H9 (cell line): ENCODE measurements at regions not wholly inside any gene's neighbourhood (a gene's known extent, or its start where the extent isn't known, plus 50 kb on each side); places are given as distances from the start of the nearest gene placed in this dataset.

ENCODE experiments used
- DNase-seq: peaks from one replicate; pipeline ENCODE4 v3.0.0-alpha.2; 2017
- H2AFZ ChIP-seq: one replicate; pipeline ENCODE4 v1.6.1; 2013; ENCODE audit warnings: mild to moderate bottlenecking, low read length, control low read depth, moderate library complexity
- H2AK5ac ChIP-seq: 2 replicates; pipeline ENCODE4 v1.6.1; 2013; ENCODE audit warnings: low read length, control low read depth, mixed read lengths; ENCODE audit not compliant: insufficient read length
- H2BK120ac ChIP-seq: one replicate; pipeline ENCODE4 v1.6.1; 2013; ENCODE audit warnings: low read depth, mild to moderate bottlenecking, low read length, control low read depth, inconsistent platforms; ENCODE audit not compliant: poor library complexity, severe bottlenecking
- H2BK12ac ChIP-seq: 2 replicates; pipeline ENCODE4 v1.6.1; 2013; ENCODE audit warnings: low read length, control low read depth, mixed read lengths, low read depth; ENCODE audit not compliant: insufficient read length
- H2BK15ac ChIP-seq: 2 replicates; pipeline ENCODE4 v1.6.1; 2013; ENCODE audit warnings: low read depth, low read length, control low read depth
- H2BK20ac ChIP-seq: one replicate; pipeline ENCODE4 v1.6.1; 2013; ENCODE audit warnings: low read depth, mild to moderate bottlenecking, low read length, control low read depth, inconsistent platforms; ENCODE audit not compliant: poor library complexity, severe bottlenecking
- H2BK5ac ChIP-seq: 2 replicates; pipeline ENCODE4 v1.6.1; 2013; ENCODE audit warnings: low read length, control low read depth, mixed read lengths; ENCODE audit not compliant: insufficient read length
- H3K14ac ChIP-seq: 2 replicates; pipeline ENCODE4 v1.6.1; 2013; ENCODE audit warnings: low read length, control low read depth; ENCODE audit not compliant: insufficient read depth
- H3K18ac ChIP-seq: 2 replicates; pipeline ENCODE4 v1.6.1; 2013; ENCODE audit warnings: low read depth, mild to moderate bottlenecking, mixed read lengths, low read length, control low read depth; ENCODE audit not compliant: insufficient read length
- H3K23ac ChIP-seq: 2 replicates; pipeline ENCODE4 v1.6.1; 2013; ENCODE audit warnings: low read length, control low read depth, mixed read lengths, low read depth; ENCODE audit not compliant: insufficient read length
- H3K23me2 ChIP-seq: 2 replicates; pipeline ENCODE4 v1.6.1; 2013; ENCODE audit warnings: low read depth, mild to moderate bottlenecking, mixed read lengths, low read length, control low read depth; ENCODE audit not compliant: insufficient read length, poor library complexity, severe bottlenecking
- H3K27ac ChIP-seq: 2 replicates; pipeline ENCODE4 v1.5.1; 2013; ENCODE audit warnings: low read length, control low read depth, mixed read lengths, low read depth; ENCODE audit not compliant: insufficient read length
- H3K27me3 ChIP-seq: 2 replicates; pipeline ENCODE4 v1.6.1; 2013; ENCODE audit warnings: low read length, control low read depth, inconsistent platforms; ENCODE audit not compliant: insufficient read depth
- H3K4ac ChIP-seq: 2 replicates; pipeline ENCODE4 v1.6.1; 2013; ENCODE audit warnings: low read depth, mild to moderate bottlenecking, control low read depth, inconsistent platforms, low read length, moderate library complexity
- H3K4me1 ChIP-seq: 2 replicates; pipeline ENCODE4 v1.6.1; 2013; ENCODE audit warnings: low read length, control low read depth, inconsistent platforms; ENCODE audit not compliant: insufficient read depth
- H3K4me2 ChIP-seq: 2 replicates; pipeline ENCODE4 v1.6.1; 2013; ENCODE audit warnings: low read length, control low read depth, mixed read lengths; ENCODE audit not compliant: insufficient read length, insufficient read depth
- H3K56ac ChIP-seq: 2 replicates; pipeline ENCODE4 v1.6.1; 2013; ENCODE audit warnings: low read depth, mild to moderate bottlenecking, mixed read lengths, low read length, control low read depth; ENCODE audit not compliant: insufficient read length
- H3K79me1 ChIP-seq: 2 replicates; pipeline ENCODE4 v1.6.1; 2013; ENCODE audit warnings: low read depth, mild to moderate bottlenecking, moderate library complexity, low read length, control low read depth, inconsistent platforms; ENCODE audit not compliant: insufficient read depth, poor library complexity, severe bottlenecking
- H3K79me2 ChIP-seq: 2 replicates; pipeline ENCODE4 v1.6.1; 2013; ENCODE audit warnings: low read length, control low read depth, inconsistent platforms; ENCODE audit not compliant: insufficient read depth
- H3K9ac ChIP-seq: 2 replicates; pipeline ENCODE4 v1.6.1; 2013; ENCODE audit warnings: low read length, control low read depth, mixed read lengths; ENCODE audit not compliant: insufficient read length; ENCODE audit errors: extremely low read depth
- H3K9me3 ChIP-seq: one replicate; pipeline ENCODE4 v1.6.1; 2013; ENCODE audit warnings: low read depth, low read length, inconsistent platforms; ENCODE audit not compliant: control insufficient read depth
- H3T11ph ChIP-seq: one replicate; pipeline ENCODE4 v1.6.1; 2013; ENCODE audit warnings: mild to moderate bottlenecking, low read length, control low read depth, inconsistent platforms
- H4K20me1 ChIP-seq: one replicate; pipeline ENCODE4 v1.6.1; 2013; ENCODE audit not compliant: control insufficient read depth, insufficient read length, insufficient read depth
- H4K5ac ChIP-seq: 2 replicates; pipeline ENCODE4 v1.6.1; 2013; ENCODE audit warnings: low read depth, mild to moderate bottlenecking, mixed read lengths, low read length, control low read depth; ENCODE audit not compliant: insufficient read length
- H4K8ac ChIP-seq: replicated peaks from 2 replicates; pipeline ENCODE4 v1.6.1; 2013; ENCODE audit warnings: low read length, control low read depth, mixed read lengths, low read depth; ENCODE audit not compliant: insufficient read length
- H4K91ac ChIP-seq: 2 replicates; pipeline ENCODE4 v1.6.1; 2013; ENCODE audit warnings: low read depth, mild to moderate bottlenecking, moderate library complexity, mixed read lengths, low read length, control low read depth; ENCODE audit not compliant: insufficient read length
- H3K27ac Mint-ChIP-seq, 3 experiments: 2 replicates in 2 of 3; 3 replicates in 1 of 3; pipeline ENCODE4 v1.8.0; 2020 to 2021; ENCODE audit warnings: mixed read lengths in 3 of 3, mild to moderate bottlenecking in 1 of 3, moderate library complexity in 1 of 3
- H3K27me3 Mint-ChIP-seq: 2 replicates; pipeline ENCODE4 v1.8.0; 2021; ENCODE audit warnings: low read depth, mild to moderate bottlenecking, moderate library complexity, mixed read lengths
- H3K36me3 Mint-ChIP-seq, 3 experiments: 2 replicates in 2 of 3; 3 replicates in 1 of 3; pipeline ENCODE4 v1.8.0; 2020 to 2021; ENCODE audit warnings: low read depth in 3 of 3, mixed read lengths in 3 of 3; ENCODE audit not compliant: insufficient read depth in 1 of 3
- H3K4me1 Mint-ChIP-seq, 2 experiments: 2 replicates each; pipeline ENCODE4 v1.8.0; 2020; ENCODE audit warnings: mixed read lengths in 2 of 2
- H3K4me3 Mint-ChIP-seq, 2 experiments: 2 replicates in 1 of 2; 3 replicates in 1 of 2; pipeline ENCODE4 v1.8.0; 2020 to 2021; ENCODE audit warnings: mild to moderate bottlenecking in 2 of 2, mixed read lengths in 2 of 2, moderate library complexity in 1 of 2
- H3K9me3 Mint-ChIP-seq, 2 experiments: 2 replicates in 1 of 2; 3 replicates in 1 of 2; pipeline ENCODE4 v1.8.0; 2020; ENCODE audit warnings: mild to moderate bottlenecking in 2 of 2, mixed read lengths in 2 of 2, moderate library complexity in 1 of 2
- WGBS: extraction: QIAGEN DNeasy Blood & Tissue Kit; methylation state at CpG from one replicate; pipeline ENCODE4 v1.1.7; 2013; ENCODE audit warnings: missing lambda C conversion rate, low lambda C conversion rate, mixed read lengths; ENCODE audit not compliant: insufficient read length; ENCODE audit errors: extremely low coverage; 5-methylcytosine and 5-hydroxymethylcytosine counted together
- TF ChIP-seq, protein P1 (sequence below): fragments of 200-600 bp; sonication (generic); conservative IDR thresholded peaks from 3 replicates; pipeline ENCODE4 v1.8.0; 2021; ENCODE audit warnings: antibody characterized with exemption, mild to moderate bottlenecking

DNA sequence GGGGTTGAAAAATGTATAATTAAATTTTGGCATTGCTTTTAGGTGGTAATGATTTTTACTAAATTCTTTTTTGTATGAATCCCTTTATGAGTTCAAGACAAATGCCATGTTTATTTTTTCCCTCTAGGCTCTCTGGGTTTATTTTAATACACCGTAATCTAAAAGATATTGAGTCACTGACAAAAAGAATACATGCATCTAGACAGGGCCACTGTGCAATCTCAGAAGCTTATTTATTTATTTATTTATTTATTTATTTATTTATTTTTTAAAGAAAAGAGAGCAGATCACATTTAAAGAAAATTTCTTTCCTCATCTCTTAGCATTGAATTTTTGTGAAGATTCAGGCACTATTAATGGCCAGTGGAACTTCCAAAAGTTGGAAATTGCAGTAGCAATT is 283.9 kb upstream of the SLC10A2 start:
- Histone ChIP-seq H4K20me1 (no peaks in the 10 kb centered on the region), H2BK120ac (no peak overlapping the region), H2AK5ac (no peak overlapping the region), H3K4ac (no peak overlapping the region), H3K27me3 (no peaks in the 10 kb centered on the region), H3K9ac (no peak overlapping the region), H3K27ac (no peak overlapping the region), H3K14ac (no peak overlapping the region), H3K4me2 (no peak overlapping the region), H2BK15ac (no peak overlapping the region), H2BK12ac (no peak overlapping the region), H3K79me2 (no peaks in the 10 kb centered on the region), H3K23me2 (peaks cover 5% of the 10 kb centered on the region), H3K56ac (no peak overlapping the region), H3K9me3 (no peaks in the 10 kb centered on the region), H4K91ac (no peak overlapping the region), H2BK20ac (no peak overlapping the region), H2AFZ (no peak overlapping the region), H3K18ac (no peak overlapping the region), H4K5ac (no peak overlapping the region), H2BK5ac (no peak overlapping the region), H3K4me1 (no peaks in the 10 kb centered on the region; the same call in 1 of the 2 replicates), H4K8ac (no peak overlapping the region), H3T11ph (no peak overlapping the region), H3K79me1 (no peaks in the 10 kb centered on the region), H3K23ac (no peak overlapping the region)
- Mint-ChIP-seq H3K27ac (no peak overlapping the region), H3K36me3 (no peaks in the 10 kb centered on the region), H3K27me3 (no peaks in the 10 kb centered on the region), H3K4me1 (peaks cover 20 to 21% of the 10 kb centered on the region in 2 experiments), H3K9me3 (no peaks in the 10 kb centered on the region; a peak in 1 of 5 replicates), H3K4me3 (no peak overlapping the region)
- no CpG with 5 or more reads among the region's 1 CpG for WGBS
- DNase-seq: no peak
- TF ChIP-seq, protein P1, sequence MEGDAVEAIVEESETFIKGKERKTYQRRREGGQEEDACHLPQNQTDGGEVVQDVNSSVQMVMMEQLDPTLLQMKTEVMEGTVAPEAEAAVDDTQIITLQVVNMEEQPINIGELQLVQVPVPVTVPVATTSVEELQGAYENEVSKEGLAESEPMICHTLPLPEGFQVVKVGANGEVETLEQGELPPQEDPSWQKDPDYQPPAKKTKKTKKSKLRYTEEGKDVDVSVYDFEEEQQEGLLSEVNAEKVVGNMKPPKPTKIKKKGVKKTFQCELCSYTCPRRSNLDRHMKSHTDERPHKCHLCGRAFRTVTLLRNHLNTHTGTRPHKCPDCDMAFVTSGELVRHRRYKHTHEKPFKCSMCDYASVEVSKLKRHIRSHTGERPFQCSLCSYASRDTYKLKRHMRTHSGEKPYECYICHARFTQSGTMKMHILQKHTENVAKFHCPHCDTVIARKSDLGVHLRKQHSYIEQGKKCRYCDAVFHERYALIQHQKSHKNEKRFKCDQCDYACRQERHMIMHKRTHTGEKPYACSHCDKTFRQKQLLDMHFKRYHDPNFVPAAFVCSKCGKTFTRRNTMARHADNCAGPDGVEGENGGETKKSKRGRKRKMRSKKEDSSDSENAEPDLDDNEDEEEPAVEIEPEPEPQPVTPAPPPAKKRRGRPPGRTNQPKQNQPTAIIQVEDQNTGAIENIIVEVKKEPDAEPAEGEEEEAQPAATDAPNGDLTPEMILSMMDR: no peak
